Kidney capillary endothelial cell (primary cell): ENCODE measurements at regions not wholly inside any gene's neighbourhood (a gene's known extent, or its start where the extent isn't known, plus 50 kb on each side); places are given as distances from the start of the nearest gene placed in this dataset.
"Not testable (repeated sequence)": the region's sequence is repeated elsewhere in the genome, so short reads cannot be mapped to it uniquely, and the experiment has no call there.

ENCODE experiments used
- DNase-seq: peaks from one replicate; pipeline ENCODE4 v3.0.0-alpha.2; 2018; ENCODE audit warnings: low spot score

DNA sequence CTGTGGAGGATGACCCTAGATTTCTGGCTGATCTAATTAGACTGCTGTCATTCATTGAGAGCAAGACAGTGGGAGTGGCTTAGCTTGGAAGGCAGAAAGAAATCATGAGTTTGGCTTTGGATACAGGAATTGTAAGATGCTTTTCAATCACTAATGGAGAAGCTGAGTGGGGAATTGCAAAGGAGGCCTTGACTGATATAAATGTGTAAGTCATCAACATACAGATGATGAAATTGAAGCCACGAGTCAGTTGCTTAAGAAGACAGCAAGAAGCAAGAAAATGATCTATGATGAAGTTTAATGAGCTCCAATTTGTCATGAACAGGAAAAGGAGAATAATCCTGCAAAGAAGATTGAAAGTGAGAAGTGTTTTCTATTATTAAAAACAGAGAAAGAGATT, 136.7 kb upstream of the C1QTNF7 start:
- no peak for DNase-seq

DNA sequence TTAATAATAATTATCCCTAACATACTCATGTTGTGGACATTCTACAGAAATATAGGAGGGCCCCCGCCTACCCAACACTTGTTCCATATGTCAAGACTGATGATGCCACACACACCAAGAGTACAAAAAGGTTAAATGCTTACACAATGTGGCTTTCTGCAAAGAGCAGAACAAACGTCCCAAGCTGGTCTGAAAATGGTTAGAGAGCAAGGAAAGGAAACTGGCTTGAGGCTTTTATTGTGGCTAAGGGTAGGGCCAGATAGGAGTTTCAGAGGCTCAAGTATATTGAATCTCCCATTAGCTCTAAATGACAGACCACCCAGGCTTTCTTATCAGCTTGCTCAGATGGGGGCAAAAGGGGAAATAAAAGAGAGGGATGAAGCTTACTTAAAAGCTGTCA, 134.1 kb upstream of the C1QTNF7 start:
- no peak for DNase-seq

DNA sequence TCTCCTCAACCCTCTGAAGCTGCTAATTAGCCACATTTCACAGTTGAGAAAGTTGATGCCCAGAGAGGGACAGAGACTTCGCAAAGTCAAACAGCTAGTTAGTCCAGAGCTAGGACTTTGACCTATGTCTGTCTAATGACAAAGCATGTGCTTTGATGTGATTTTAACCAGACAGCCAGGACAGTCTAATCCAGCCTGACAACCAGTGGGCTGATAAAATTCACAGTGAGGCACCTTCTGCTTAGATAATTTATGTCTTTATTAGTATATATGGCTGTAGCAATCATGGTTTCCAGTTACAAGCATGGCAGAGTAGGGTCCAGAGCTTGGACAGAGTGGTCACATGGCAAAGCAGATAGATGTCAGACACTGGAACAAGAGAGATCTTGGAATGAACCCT, 133.6 kb upstream of the C1QTNF7 start:
- no peak for DNase-seq

DNA sequence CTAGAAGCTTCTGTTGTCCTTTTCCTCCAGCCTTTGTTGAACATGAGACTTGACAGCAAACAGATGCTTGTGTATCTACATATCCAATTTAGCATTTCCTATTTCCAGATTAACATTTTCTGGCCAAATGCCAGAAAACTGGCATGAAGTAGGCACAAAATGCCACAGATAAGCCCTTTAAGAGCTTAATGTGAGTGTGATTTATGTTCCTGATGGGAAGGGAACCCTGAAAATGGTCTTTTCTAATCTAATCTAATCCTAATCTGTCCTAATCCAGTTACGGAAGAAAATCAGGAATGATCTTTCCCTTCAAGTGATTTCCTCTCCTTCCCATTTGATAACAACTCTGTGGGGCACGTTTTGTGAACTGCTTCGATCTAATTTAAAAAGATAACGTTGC, 133.0 kb upstream of the C1QTNF7 start:
- DNase-seq: no peak

DNA sequence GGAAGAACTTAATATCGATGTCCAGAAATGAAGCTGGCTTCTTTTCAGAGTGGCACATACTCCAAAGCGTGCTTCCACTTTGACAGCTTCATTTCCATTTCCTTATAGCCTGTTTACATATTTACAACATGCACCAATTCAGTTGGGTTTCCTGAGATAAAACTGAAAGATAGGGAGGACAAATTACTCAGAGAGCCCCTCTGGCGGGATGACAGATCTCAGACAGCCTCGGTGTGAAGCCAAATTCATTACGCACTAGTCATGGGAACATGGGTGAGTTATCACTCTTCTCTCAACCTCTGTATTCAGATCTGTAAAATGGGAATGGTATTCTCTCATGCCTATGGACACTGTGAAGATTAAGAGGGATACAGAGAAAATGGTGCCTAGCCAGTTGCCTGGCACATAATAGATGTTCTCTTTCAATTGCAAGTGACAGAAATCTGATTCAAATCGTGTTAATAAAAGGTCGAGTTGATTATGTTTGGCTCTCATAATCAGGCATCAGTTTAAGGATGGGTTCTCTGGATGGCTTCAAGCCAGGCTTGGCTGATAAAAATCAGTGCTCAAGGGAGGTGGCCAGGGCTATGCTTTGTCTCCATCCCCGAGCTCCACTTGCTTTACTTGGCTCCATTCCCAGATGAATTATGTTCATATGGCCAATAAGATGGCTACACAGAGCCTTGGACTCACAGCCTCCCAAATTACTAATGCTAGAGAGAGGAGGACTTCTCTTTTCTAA, 132.2 kb upstream of the C1QTNF7 start:
- no peak for DNase-seq

DNA sequence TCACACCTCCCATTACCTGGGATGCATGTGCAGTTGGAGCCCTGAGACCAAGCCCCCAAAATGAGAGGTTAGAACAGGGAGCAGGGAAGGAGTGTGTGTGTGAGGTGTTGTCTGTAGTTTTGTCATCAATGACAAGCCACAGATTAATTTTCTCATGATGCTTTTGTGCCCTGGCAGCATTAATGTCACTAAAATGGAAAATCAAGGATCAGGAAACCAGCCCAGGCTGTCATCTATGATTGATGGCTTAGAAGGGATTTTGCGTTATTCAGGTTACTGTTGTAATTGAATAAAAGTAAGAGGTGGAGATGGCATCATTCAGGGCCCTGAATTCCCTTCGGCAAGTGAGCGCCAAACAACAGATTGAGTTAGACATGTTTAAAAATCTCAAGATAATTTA, 130.5 kb upstream of the C1QTNF7 start:
- no peak for DNase-seq

DNA sequence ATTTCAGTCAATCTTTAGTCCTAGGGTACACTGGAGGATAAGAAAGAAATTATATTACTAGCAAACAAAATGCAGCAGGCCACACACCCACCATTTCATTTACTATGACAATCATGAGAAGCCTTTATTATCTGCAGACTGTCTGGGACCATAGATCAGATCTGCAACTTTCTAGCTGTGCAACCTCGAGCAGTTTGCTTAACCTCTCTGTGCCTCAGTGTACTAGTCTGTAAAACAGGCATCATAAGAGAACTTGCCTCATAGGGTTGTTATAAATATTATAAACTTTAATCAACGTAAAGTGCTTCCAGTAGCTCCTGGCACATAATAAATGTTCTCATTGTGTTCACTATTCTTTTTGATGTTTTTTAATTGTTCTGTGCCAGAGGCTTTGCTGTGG, 128.2 kb upstream of the C1QTNF7 start:
- DNase-seq: no peak

DNA sequence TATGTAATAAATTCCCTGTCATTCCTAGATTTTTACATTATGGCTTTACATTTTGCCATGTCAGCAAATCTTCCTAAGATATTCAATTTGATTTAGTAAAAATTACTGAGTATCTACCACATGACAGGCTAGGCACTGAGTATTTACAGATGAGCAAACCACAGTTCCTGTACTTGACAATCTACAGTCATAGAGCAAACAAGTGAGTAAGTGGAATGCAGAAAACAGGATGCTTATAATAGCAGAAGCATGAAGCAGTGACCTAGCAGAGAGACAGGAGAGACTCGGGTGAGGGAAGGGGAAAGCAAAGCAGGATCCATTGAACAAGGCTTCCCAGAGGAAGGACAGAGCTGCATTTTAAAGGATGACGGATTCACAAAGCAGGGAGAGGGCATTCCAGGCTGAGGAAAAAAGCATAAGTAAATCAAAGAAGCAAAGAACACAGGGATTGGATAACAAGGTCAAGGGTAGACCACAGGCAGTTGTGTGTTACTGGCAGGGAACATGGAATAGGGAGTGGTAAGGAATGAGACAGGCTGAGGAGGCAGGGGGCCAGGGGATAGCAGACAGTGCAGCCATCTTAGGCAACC, 124.7 kb upstream of the C1QTNF7 start:
- DNase-seq: peak; percentile 59

DNA sequence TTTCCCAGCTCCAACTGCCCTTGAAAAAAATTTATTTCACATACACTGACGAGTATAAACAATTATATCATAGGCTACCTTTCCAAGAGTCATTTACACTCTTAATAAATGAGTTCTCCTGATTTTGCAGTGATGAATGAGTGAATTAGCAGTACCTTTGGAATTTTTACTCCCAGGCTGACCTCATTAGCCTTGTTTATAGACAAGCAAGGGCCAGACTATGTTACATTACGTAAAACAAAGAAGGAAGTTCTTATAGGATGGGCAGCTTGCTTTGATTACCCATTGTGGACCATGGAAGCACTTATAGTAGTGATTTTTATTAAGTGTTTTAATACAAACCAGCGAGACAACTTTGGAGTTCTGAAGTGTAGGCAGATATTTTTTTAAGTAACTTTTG, 112.9 kb upstream of the C1QTNF7 start:
- no peak for DNase-seq

DNA sequence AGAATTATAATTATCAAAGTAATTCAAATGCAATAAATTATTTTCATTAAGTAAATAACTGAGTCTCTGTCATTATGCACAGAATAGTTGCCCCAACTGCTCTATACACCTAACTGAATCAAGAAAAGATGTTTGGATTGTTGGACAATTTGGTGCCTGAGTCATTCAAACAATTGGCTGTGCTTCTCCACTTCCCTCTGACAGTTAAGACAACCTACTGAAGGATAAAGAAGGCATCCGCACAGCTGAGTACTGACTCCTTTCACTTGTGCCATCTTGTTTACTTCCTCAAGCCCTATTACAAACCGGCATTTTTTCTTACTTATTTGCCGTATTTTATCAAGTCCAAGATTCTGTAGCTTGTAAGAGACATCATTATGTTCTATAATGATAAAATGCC, 110.6 kb upstream of the C1QTNF7 start:
- DNase-seq: no peak

DNA sequence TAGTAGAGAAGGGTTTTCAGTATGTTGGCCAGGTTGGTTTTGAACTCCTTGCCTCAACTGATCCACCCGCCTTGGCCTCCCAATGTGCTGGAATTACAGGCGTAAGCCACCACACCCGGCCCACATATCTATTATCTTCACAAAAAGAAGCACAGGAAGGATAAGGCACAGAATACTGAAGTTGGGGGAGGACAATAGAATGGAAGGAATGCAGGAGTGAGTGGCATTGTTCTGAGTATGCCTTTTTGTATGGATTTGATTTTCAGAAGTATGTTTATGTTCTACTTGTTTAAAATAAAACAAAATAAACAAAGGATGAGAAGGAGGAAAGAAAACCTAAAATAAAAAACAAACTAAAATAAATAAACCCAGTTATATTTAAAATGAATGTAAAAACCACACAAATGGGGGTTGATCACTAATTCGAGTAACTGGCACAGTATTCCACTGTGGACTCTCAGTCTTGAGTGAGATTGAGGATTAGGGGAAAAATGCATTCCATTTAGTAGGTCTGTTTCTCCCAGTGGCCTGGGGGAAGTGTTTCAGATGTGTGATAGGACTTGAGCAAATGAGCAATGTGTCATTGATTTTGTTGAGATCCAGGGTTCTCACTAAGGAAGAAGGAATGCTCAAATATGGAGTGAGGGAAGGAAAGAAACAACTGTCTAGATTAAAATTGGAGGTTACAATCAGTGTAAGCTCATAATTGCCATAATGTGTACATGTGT, 109.0 kb upstream of the C1QTNF7 start:
- DNase-seq: no peak

DNA sequence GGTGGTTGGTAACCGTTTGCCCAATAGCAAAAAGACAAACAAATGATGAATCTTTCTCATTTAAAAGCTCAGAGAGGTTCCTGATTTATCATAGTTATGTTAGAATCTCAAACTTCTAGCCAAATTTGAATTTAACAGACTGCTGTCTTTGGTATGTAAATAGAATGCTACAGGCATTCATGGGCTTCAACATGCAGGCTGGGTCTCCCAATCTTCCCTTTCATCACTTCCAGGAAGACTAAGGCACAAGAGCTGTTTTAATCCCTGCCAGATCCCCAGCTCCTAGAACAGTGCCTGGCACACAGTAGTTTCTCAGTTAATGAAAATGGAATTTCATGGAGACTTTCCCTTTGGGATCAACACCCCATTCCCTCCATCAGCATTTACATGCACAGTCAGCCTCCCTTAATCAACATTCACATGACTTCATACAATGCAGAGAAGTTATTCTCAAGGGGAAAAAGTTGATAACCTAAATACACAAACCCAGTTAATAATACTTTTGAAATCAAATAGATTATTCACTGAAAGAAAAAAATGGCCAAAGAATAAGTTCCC, 107.6 kb upstream of the C1QTNF7 start:
- DNase-seq: no peak

DNA sequence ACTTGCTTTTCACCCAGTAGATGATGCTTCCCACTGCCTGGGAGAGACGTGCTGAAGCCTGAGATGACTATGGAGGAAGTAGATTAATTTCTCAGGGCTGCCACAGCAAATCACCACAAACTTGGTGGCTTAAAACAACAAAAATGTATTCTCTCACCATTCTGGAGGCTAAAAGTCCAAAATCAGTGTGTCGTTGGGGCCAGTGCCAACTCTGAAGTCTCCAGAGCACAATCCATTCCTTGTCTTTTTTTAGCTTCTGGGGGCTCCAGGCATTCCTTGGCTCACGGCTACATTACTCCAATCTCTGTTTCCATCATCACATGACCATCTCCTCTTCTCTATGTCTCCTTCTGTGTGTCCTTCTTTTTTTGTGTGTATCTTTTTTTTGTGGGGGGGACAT, 105.8 kb upstream of the C1QTNF7 start:
- DNase-seq: no peak

DNA sequence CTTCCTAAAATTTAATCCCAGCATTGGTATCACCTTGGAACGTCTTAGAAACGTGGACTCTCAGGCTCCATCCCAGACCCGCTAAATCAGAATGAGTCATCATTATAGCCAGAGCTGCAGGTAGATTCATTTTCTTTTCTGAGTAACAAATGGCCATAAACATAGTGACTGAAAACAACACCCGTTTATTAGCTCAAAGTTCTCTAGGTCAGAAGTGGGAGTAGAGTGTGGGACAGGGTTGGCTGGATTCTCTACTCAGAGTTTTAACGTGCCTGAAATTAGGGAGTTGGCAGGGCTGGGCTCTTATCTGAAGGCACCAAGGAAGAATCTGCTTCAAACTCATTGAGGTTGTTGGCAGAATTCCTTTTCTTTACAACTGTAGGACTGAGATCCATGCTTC, 101.8 kb upstream of the C1QTNF7 start:
- no peak for DNase-seq

DNA sequence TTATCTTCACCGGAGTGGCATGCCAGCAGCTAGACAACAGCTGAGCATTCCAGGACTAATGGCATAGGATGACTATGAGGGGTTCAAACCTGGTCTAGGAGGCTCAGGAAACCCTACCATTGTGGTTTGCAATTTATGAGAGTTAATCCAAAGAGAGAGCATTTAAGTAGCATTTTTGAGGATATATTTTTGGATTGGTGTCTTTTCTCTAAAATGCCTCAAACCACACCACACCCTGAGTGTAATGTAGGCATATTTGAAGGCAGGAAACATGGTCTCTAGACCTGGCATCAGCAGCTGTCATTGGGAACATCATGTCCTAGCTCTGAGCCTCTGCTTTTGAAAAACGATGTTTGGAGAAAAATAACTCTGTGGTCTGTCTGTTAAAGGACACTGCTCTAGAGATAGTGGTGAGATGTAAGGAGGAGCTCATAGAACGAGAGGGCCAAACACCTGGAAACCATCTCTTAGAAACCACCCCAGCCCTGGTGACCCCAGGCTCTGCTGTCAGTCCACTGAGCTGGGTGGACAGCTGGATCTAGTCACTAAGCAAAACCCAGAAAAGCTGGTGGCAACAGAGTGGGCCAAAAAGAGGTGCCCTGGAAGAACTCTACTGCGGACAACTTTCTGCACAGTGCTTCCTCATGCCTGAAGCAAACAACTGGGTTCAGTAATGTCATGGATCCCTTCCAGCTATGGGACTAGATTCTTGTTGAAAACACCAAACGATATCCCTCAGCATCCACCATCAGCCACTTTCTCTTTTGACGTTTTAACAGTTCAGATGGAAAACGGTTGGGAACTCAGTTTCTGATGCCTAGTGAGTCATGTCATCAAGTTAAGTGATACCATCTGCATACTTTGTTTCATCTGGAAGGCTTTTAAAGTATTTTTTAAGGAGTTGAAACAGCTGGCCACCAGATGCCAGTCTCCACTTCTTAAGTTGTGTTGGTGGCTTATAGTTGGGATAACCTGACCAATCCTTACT, 100.2 kb upstream of the C1QTNF7 start:
- DNase-seq: no peak

DNA sequence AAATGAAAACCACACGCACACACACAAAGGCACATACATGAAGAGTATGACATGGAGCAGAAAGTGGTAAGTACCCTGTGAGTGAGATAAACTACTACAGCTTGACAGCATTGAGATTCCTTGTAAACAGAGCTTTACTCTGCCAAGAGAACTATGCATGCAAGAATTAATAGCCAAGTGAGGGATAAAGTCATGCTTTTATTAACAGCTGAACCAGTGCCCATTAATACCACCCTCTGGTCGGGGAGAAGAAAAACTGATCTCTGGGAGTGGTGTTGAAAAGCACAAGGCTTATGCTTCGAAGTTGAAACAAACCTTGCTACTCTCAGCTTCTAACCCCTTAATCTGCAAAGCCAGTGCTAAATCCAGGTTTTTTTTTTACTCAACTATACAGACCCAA, 95.9 kb upstream of the C1QTNF7 start:
- no peak for DNase-seq

DNA sequence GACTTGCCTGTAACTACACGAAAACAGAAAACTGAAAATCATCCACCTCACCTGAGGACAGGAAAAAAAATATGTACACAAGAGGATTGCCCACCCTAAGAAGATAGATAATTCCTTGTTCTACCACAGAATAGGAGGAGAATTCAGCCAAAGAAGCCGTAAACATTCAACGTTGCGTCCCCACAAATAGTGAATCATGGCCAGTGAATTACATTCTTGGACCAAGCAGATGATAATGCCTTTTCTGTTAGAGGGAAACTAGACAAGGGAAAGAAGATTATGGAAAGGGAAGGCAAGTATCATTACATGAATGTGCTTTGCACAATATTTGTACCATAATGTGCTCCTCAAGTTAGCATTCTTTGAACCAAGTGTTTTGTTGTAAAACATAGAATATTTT, 95.5 kb upstream of the C1QTNF7 start:
- no peak for DNase-seq

DNA sequence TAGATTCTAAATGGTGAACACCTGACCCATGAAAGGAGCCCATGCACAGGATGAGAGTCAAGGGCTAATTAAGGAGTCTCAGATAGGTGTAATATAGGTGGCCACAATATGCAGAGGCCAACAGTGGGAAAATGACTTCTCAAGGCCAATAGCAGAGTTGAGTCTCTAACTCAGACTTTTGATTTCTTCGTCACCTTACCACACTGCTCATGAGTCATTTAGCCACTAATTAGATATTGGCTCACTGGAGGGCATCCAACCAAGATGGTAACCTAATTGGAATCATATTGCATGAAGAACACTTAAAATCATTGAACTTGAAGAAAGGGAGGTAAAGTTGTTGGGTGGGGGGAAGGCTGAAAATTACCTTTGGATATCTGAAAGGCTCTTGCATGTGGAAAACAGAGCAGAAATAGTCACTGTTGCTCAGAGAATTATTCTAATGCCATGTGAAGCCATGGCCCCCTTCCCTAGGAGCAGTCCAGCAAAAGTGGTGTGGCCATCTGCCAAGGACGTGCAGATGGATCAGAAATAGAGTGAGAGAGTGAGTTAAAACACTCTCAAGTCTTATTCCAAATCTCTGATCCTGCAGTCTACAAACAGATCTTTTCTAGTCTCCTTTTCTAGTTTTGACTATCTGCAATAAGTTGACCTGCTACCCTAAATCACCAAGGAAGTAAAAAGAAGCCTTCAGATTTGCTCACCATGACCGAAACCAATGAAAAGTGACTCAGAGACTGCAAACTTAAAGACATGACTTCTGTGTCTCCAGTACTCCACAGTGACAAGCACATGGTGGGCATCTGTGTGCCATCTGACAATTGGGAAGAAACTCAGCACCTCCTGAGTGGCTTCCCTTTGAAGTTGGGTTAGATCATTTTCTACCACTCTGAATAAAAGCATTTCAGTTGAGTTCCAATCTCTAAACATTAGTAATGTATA, 93.9 kb upstream of the C1QTNF7 start:
- no peak for DNase-seq

DNA sequence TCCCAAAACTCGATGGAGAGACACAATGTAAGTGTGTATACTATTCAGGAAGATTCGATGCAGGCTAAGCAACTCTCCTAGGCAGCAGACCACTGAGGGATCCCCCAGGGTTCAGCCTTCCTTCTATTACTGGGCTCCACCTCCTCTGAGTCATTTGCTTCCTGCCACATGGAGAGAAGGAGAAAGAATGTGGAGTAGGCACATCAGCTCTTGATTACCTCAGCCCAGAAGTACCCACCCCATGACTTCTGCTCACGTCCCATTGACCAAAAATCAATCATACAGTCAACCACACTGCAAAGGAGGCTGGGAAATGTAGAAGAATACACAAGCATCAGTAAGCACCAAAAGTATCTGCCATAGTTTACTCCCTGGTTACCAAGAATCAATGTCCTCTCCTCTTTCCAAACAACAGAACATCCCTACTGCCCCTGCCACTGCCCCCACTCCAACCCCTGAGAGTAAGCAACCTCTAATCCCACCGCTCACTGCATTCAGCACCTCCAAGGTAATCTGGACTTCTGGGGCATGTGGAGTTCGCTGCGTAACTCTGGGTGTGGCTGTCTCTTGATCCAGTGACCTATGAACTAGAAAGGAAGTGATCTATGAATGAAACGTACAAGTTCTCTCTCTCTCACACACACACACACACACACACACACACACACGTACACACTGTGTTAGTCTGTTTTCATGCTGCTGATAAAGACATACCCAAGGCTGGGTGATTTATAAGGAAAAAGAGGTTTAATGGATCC, 91.2 kb upstream of the C1QTNF7 start:
- DNase-seq: peak; percentile 13

DNA sequence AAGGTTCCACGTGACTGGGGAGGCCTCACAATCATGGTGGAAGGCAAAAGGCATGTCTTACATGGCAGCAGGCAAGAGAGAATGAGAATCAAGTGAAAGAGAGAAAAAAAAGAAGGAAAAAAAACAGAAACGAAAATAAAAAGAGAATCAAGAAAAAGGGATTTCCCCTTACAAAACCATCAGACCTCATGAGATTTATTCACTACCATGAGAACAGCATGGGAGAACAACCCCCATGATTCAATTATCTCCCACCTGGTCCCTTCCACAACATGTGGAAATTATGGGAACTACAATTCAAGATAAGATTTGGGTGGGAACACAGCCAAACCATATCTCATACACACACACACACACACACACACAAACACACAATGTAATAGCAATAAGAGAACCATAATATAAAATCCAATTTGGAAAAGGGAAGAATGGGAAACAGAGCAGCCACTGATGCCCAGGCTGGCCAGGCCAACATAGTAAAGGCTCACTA, 90.6 kb upstream of the C1QTNF7 start:
- not testable (repeated sequence) for DNase-seq
